ENCODE measurements at regions not wholly inside any gene's neighbourhood (a gene's known extent, or its start where the extent isn't known, plus 50 kb on each side); places are given as distances from the start of the nearest gene placed in this dataset.
A peak's percentile ranks its signal among the peaks of the same experiment; 100 is the strongest.

- H2BK12ac ChIP-seq (ENCODE audit: low read length in 2 of 2): no peak overlapping the region
- H3K4me2 ChIP-seq (ENCODE audit: low read length, poor library complexity, severe bottlenecking): no peak overlapping the region
- WGBS: 87% methylated on average over 1 of the region's 1 CpG
- H3K79me1 ChIP-seq (replicated peaks; ENCODE audit: low read length, poor library complexity, severe bottlenecking): no peaks in the 10 kb centered on the region
- no peak overlapping the region for H3K4ac ChIP-seq (ENCODE audit: low read depth in 1 of 2, low read length in 2 of 2)
- H3K4me3 ChIP-seq (ENCODE audit: insufficient read depth in 1 of 2, low read depth in 1 of 2, low read length in 2 of 2): no peak overlapping the region
- H2BK120ac ChIP-seq (ENCODE audit: low read depth, low read length): no peak overlapping the region
- H2AK5ac ChIP-seq (ENCODE audit: low read length, severe bottlenecking): no peak overlapping the region
- no peaks in the 10 kb centered on the region for H3K4me1 ChIP-seq (ENCODE audit: control insufficient read depth, insufficient read depth, low read depth, low read length)
- peaks cover 19% of the 10 kb centered on the region for H3K9me3 ChIP-seq (ENCODE audit: control insufficient read depth, low read length)
- no peak overlapping the region for H4K8ac ChIP-seq (ENCODE audit: low read length)
- no peak overlapping the region for H3K14ac ChIP-seq (ENCODE audit: low read length in 2 of 2)
- no peak overlapping the region for H2BK5ac ChIP-seq (ENCODE audit: low read depth, low read length, poor library complexity, severe bottlenecking)
- no peak for DNase-seq
- no peak overlapping the region for H3K23ac ChIP-seq (ENCODE audit: low read length in 2 of 2)
- no peak overlapping the region for H2AFZ ChIP-seq (ENCODE audit: low read depth, low read length)
- H2BK15ac ChIP-seq (ENCODE audit: low read depth, poor library complexity, severe bottlenecking): no peak overlapping the region
- no peaks in the 10 kb centered on the region for H3K27me3 ChIP-seq (ENCODE audit: control insufficient read depth in 1 of 2, insufficient read depth in 1 of 2, low read length in 2 of 2)
- H3K18ac ChIP-seq (ENCODE audit: low read depth in 1 of 2, low read length in 2 of 2): no peak overlapping the region
- no peak overlapping the region for H3K9ac ChIP-seq (ENCODE audit: low read length)
- no peak overlapping the region for H3K27ac ChIP-seq (ENCODE audit: low read length, poor library complexity, severe bottlenecking)
- H4K91ac ChIP-seq (ENCODE audit: low read length): no peak overlapping the region
- H3K36me3 ChIP-seq (ENCODE audit: control insufficient read depth in 1 of 2, insufficient read depth in 2 of 2, low read depth in 1 of 2, low read length in 2 of 2): no peaks in the 10 kb centered on the region
These were observed 1197.2 kb downstream of the PCDH7 start for GRCh38 chr4:31917334-31917733.

- Histone ChIP-seq H2BK15ac (ENCODE audit: low read depth, poor library complexity, severe bottlenecking) (no peak overlapping the region), H2BK5ac (ENCODE audit: low read depth, low read length, poor library complexity, severe bottlenecking) (no peak overlapping the region), H3K4ac (ENCODE audit: low read depth in 1 of 2, low read length in 2 of 2) (no peak overlapping the region), H3K9me3 (ENCODE audit: control insufficient read depth, low read length) (peaks cover 19% of the 10 kb centered on the region), H3K27ac (ENCODE audit: low read length, poor library complexity, severe bottlenecking) (no peak overlapping the region), H3K18ac (ENCODE audit: low read depth in 1 of 2, low read length in 2 of 2) (no peak overlapping the region), H4K8ac (ENCODE audit: low read length) (no peak overlapping the region), H3K23ac (ENCODE audit: low read length in 2 of 2) (no peak overlapping the region), H3K79me1 (replicated peaks; ENCODE audit: low read length, poor library complexity, severe bottlenecking) (no peaks in the 10 kb centered on the region), H3K4me1 (ENCODE audit: control insufficient read depth, insufficient read depth, low read depth, low read length) (no peaks in the 10 kb centered on the region), H2BK120ac (ENCODE audit: low read depth, low read length) (no peak overlapping the region), H3K4me2 (ENCODE audit: low read length, poor library complexity, severe bottlenecking) (no peak overlapping the region), H3K4me3 (ENCODE audit: insufficient read depth in 1 of 2, low read depth in 1 of 2, low read length in 2 of 2) (no peak overlapping the region), H2BK12ac (ENCODE audit: low read length in 2 of 2) (no peak overlapping the region), H3K36me3 (ENCODE audit: control insufficient read depth in 1 of 2, insufficient read depth in 2 of 2, low read depth in 1 of 2, low read length in 2 of 2) (no peaks in the 10 kb centered on the region), H2AFZ (ENCODE audit: low read depth, low read length) (no peak overlapping the region), H4K91ac (ENCODE audit: low read length) (no peak overlapping the region), H3K9ac (ENCODE audit: low read length) (no peak overlapping the region), H3K27me3 (ENCODE audit: control insufficient read depth in 1 of 2, insufficient read depth in 1 of 2, low read length in 2 of 2) (no peaks in the 10 kb centered on the region), H2AK5ac (ENCODE audit: low read length, severe bottlenecking) (no peak overlapping the region), H3K14ac (ENCODE audit: low read length in 2 of 2) (no peak overlapping the region)
- DNase-seq: peak; percentile 82
- 57% methylated on average over 1 of the region's 5 CpGs for WGBS
These were observed 1198.7 kb downstream of the PCDH7 start for GRCh38 chr4:31918891-31919290.

GRCh38 chr4:31923634-31924033 is 1203.5 kb downstream of the PCDH7 start:
- Histone ChIP-seq H3K4me2 (ENCODE audit: low read length, poor library complexity, severe bottlenecking) (no peak overlapping the region), H2AK5ac (ENCODE audit: low read length, severe bottlenecking) (no peak overlapping the region), H3K9ac (ENCODE audit: low read length) (no peak overlapping the region), H2BK15ac (ENCODE audit: low read depth, poor library complexity, severe bottlenecking) (no peak overlapping the region), H3K18ac (ENCODE audit: low read depth in 1 of 2, low read length in 2 of 2) (no peak overlapping the region), H3K79me1 (replicated peaks; ENCODE audit: low read length, poor library complexity, severe bottlenecking) (no peaks in the 10 kb centered on the region), H3K36me3 (ENCODE audit: control insufficient read depth in 1 of 2, insufficient read depth in 2 of 2, low read depth in 1 of 2, low read length in 2 of 2) (no peaks in the 10 kb centered on the region), H3K27ac (ENCODE audit: low read length, poor library complexity, severe bottlenecking) (no peak overlapping the region), H3K4me1 (ENCODE audit: control insufficient read depth, insufficient read depth, low read depth, low read length) (no peaks in the 10 kb centered on the region), H2BK5ac (ENCODE audit: low read depth, low read length, poor library complexity, severe bottlenecking) (no peak overlapping the region), H4K91ac (ENCODE audit: low read length) (no peak overlapping the region), H2BK120ac (ENCODE audit: low read depth, low read length) (no peak overlapping the region), H4K8ac (ENCODE audit: low read length) (no peak overlapping the region), H3K23ac (ENCODE audit: low read length in 2 of 2) (no peak overlapping the region), H3K14ac (ENCODE audit: low read length in 2 of 2) (no peak overlapping the region), H2BK12ac (ENCODE audit: low read length in 2 of 2) (no peak overlapping the region), H3K27me3 (ENCODE audit: control insufficient read depth in 1 of 2, insufficient read depth in 1 of 2, low read length in 2 of 2) (no peaks in the 10 kb centered on the region), H2AFZ (ENCODE audit: low read depth, low read length) (no peak overlapping the region), H3K4me3 (ENCODE audit: insufficient read depth in 1 of 2, low read depth in 1 of 2, low read length in 2 of 2) (no peak overlapping the region), H3K4ac (ENCODE audit: low read depth in 1 of 2, low read length in 2 of 2) (no peak overlapping the region), H3K9me3 (ENCODE audit: control insufficient read depth, low read length) (peaks cover 4% of the 10 kb centered on the region)
- DNase-seq: no peak
- 94% methylated on average over 4 of the region's 4 CpGs for WGBS

- Histone ChIP-seq H3K14ac (ENCODE audit: low read length in 2 of 2) (no peak overlapping the region), H2BK120ac (ENCODE audit: low read depth, low read length) (no peak overlapping the region), H3K4me3 (ENCODE audit: insufficient read depth in 1 of 2, low read depth in 1 of 2, low read length in 2 of 2) (no peak overlapping the region), H3K79me1 (replicated peaks; ENCODE audit: low read length, poor library complexity, severe bottlenecking) (no peaks in the 10 kb centered on the region), H3K4ac (ENCODE audit: low read depth in 1 of 2, low read length in 2 of 2) (no peak overlapping the region), H3K9me3 (ENCODE audit: control insufficient read depth, low read length) (peaks cover 9% of the 10 kb centered on the region), H3K18ac (ENCODE audit: low read depth in 1 of 2, low read length in 2 of 2) (no peak overlapping the region), H3K27ac (ENCODE audit: low read length, poor library complexity, severe bottlenecking) (no peak overlapping the region), H3K9ac (ENCODE audit: low read length) (no peak overlapping the region), H3K27me3 (ENCODE audit: control insufficient read depth in 1 of 2, insufficient read depth in 1 of 2, low read length in 2 of 2) (no peaks in the 10 kb centered on the region), H2BK12ac (ENCODE audit: low read length in 2 of 2) (no peak overlapping the region), H2BK15ac (ENCODE audit: low read depth, poor library complexity, severe bottlenecking) (no peak overlapping the region), H2BK5ac (ENCODE audit: low read depth, low read length, poor library complexity, severe bottlenecking) (no peak overlapping the region), H4K8ac (ENCODE audit: low read length) (no peak overlapping the region), H3K23ac (ENCODE audit: low read length in 2 of 2) (no peak overlapping the region), H4K91ac (ENCODE audit: low read length) (no peak overlapping the region), H2AFZ (ENCODE audit: low read depth, low read length) (no peak overlapping the region), H3K4me1 (ENCODE audit: control insufficient read depth, insufficient read depth, low read depth, low read length) (no peaks in the 10 kb centered on the region), H3K4me2 (ENCODE audit: low read length, poor library complexity, severe bottlenecking) (no peak overlapping the region), H2AK5ac (ENCODE audit: low read length, severe bottlenecking) (no peak overlapping the region), H3K36me3 (ENCODE audit: control insufficient read depth in 1 of 2, insufficient read depth in 2 of 2, low read depth in 1 of 2, low read length in 2 of 2) (no peaks in the 10 kb centered on the region)
- DNase-seq: no peak
- WGBS: no CpG with 5 or more reads among the region's 1 CpG
These were observed 1209.6 kb downstream of the PCDH7 start for GRCh38 chr4:31929676-31930345.
